ENCODE measurements at regions not wholly inside any gene's neighbourhood (a gene's known extent, or its start where the extent isn't known, plus 50 kb on each side); places are given as distances from the start of the nearest gene placed in this dataset.

DNA sequence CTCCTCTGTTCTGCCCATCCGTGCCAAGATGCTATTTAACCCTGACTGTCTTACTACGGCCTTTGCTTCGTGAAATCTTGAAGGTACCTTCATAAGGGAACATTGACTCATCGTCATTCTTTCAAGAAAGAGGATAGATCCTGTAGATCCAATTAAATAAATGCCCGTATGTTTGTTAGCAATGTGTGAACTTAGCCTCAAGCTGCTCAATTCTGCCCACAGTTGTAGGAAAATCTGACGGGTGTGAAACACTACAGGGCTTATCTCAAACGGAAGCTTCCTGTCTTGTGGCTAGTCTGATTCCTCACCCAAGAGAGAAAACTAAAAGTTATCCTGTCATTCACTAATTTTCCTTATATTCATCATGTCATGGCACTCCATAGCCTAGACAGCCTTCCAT is 168.0 kb upstream of the TBX3 start:
- no peaks in the 10 kb centered on the region for H3K4me1 ChIP-seq (replicated peaks in 1 of 4; ENCODE audit: control insufficient read depth in 3 of 4, insufficient read depth in 4 of 4, low read length in 3 of 4)
- no peak overlapping the region for H3K9ac ChIP-seq (replicated peaks in 1 of 4; ENCODE audit: extremely low read depth in 1 of 4, low read depth in 3 of 4, low read length in 3 of 4)
- H3K27ac ChIP-seq (ENCODE audit: low read depth, low read length): no peak overlapping the region
- no peak overlapping the region for H2AK5ac ChIP-seq (ENCODE audit: low read depth, low read length)
- H2AFZ ChIP-seq (ENCODE audit: low read length): no peak overlapping the region
- no peaks in the 10 kb centered on the region for H3K23me2 ChIP-seq (ENCODE audit: low read depth, low read length)
- peaks cover 4 to 5% of the 10 kb centered on the region in 2 experiments; a peak in 1 of 4 replicates for H3K9me3 ChIP-seq (ENCODE audit: insufficient read depth in 2 of 2, low read depth in 1 of 2, low read length in 1 of 2)
- no peak overlapping the region for H3K4me2 ChIP-seq (ENCODE audit: insufficient read depth in 1 of 2, low read depth in 2 of 2, low read length in 2 of 2)
- no peak overlapping the region for H2BK15ac ChIP-seq (ENCODE audit: low read length)
- no peak overlapping the region for H4K5ac ChIP-seq (ENCODE audit: insufficient read length, low read depth, low read length)
- ChIA-PET CTCF (ENCODE audit: partially characterized antibody) (no interaction called here), POLR2A (ENCODE audit: partially characterized antibody) (no interaction called here)
- no peak overlapping the region for H3K4me3 ChIP-seq (ENCODE audit: extremely low read depth in 1 of 4, insufficient read depth in 2 of 4, low read depth in 3 of 4, low read length in 4 of 4)
- peaks cover 0 to 1% (median 0%) of the 10 kb centered on the region in 4 experiments; a peak in 1 of 7 replicates for H3K27me3 ChIP-seq (replicated peaks in 1 of 4; ENCODE audit: control insufficient read depth in 3 of 4, extremely low read depth in 1 of 4, insufficient read depth in 3 of 4, low read length in 3 of 4)
- H3K79me2 ChIP-seq (ENCODE audit: control insufficient read depth in 1 of 2, insufficient read depth in 2 of 2, low read length in 2 of 2): no peaks in the 10 kb centered on the region
- DNase-seq (ENCODE audit: low read depth in 1 of 2, low spot score in 2 of 2) (no peak), FAIRE-seq (no peak)
- H2BK12ac ChIP-seq (ENCODE audit: low read depth, low read length): no peak overlapping the region
- no peak for TF ChIP-seq EGR1 (IDR thresholded peaks at IDR 0.05; ENCODE audit: borderline replicate concordance, low read depth, low read length)
- TF ChIP-seq RFX5 (IDR thresholded peaks at IDR 0.05; ENCODE audit: borderline replicate concordance, low read depth, low read length): no peak
- TF ChIP-seq RNF2 (IDR thresholded peaks at IDR 0.05; ENCODE audit: borderline replicate concordance, low read depth, low read length, missing control alignments, poor library complexity, severe bottlenecking): no peak
- no peak overlapping the region for H3K4ac ChIP-seq (replicated peaks; ENCODE audit: insufficient read length, low read depth, low read length)
- H3K14ac ChIP-seq (ENCODE audit: insufficient read length): no peak overlapping the region
- no peaks in the 10 kb centered on the region; a peak in 1 of 8 replicates for H3K36me3 ChIP-seq (ENCODE audit: control insufficient read depth in 2 of 4, insufficient read depth in 4 of 4, low read length in 3 of 4)
- no peak overlapping the region for H2BK20ac ChIP-seq (ENCODE audit: low read length)
- WGBS, 2 experiments (ENCODE audit: extremely low coverage in 1 of 2, insufficient coverage in 1 of 2, insufficient read length in 1 of 2, insufficient replicate concordance in 2 of 2, low coverage in 1 of 2, low lambda C conversion rate in 2 of 2, missing lambda C conversion rate in 1 of 2): 94% methylated on average over 7 of the region's 7 CpGs; no CpG with 5 or more reads in 1 of the 2 experiments
- H3K18ac ChIP-seq (ENCODE audit: extremely low read depth, low read length): no peak overlapping the region
- H2BK5ac ChIP-seq (ENCODE audit: low read depth, low read length): no peak overlapping the region
- H3K56ac ChIP-seq (replicated peaks; ENCODE audit: insufficient read length, low read depth, low read length): no peak overlapping the region
- no peak overlapping the region for H4K8ac ChIP-seq (ENCODE audit: extremely low read depth, insufficient read depth, low read length)
- H3K23ac ChIP-seq (ENCODE audit: insufficient read length): no peak overlapping the region
- no peak overlapping the region for H4K91ac ChIP-seq (replicated peaks; ENCODE audit: insufficient read length, low read length)
- H2BK120ac ChIP-seq (replicated peaks; ENCODE audit: low read depth, low read length): no peak overlapping the region
- H3K79me1 ChIP-seq (ENCODE audit: low read depth, low read length): no peaks in the 10 kb centered on the region
- no peaks in the 10 kb centered on the region for H4K20me1 ChIP-seq (replicated peaks in 1 of 2; ENCODE audit: control insufficient read depth in 1 of 2, insufficient read depth in 2 of 2, low read length in 2 of 2)

Measured in H1 (cell line).